Keratinocyte (primary cell): ENCODE measurements at regions not wholly inside any gene's neighbourhood (a gene's known extent, or its start where the extent isn't known, plus 50 kb on each side); places are given as distances from the start of the nearest gene placed in this dataset.

Experiments used
- DNase-seq: peaks from one replicate; pipeline ENCODE4 v3.0.0-alpha.2; 2011; ENCODE audit warnings: low read depth, missing footprints, low spot score
- FAIRE-seq: peaks from 2 replicates; lab custom pipeline; 2011; peaks lifted over from hg19 to GRCh38; lab: Jason Lieb, UNC
- H2AFZ ChIP-seq: 2 replicates; pipeline ENCODE4 v1.6.0; 2012; ENCODE audit warnings: low read length, control low read depth, inconsistent platforms; ENCODE audit not compliant: control insufficient read depth
- H3K27ac ChIP-seq: 2 replicates; pipeline ENCODE4 v1.5.1; 2011; ENCODE audit warnings: low read length; ENCODE audit not compliant: control insufficient read depth, insufficient read depth
- H3K27me3 ChIP-seq: 3 replicates; pipeline ENCODE4 v1.6.0; 2011; ENCODE audit warnings: low read length; ENCODE audit not compliant: control insufficient read depth, insufficient read depth; ENCODE audit errors: extremely low read depth
- H3K36me3 ChIP-seq, 2 experiments: 2 replicates in 1 of 2; 3 replicates in 1 of 2; pipeline ENCODE4 v1.5.1; 2011; ENCODE audit warnings: low read length in 2 of 2, mild to moderate bottlenecking in 1 of 2; ENCODE audit not compliant: control insufficient read depth in 2 of 2, insufficient read depth in 2 of 2; ENCODE audit errors: extremely low read depth in 1 of 2
- H3K4me1 ChIP-seq: 3 replicates; pipeline ENCODE4 v1.5.1; 2011; ENCODE audit warnings: low read length; ENCODE audit not compliant: control insufficient read depth, insufficient read depth; ENCODE audit errors: extremely low read depth
- H3K4me2 ChIP-seq: 3 replicates; pipeline ENCODE4 v1.6.0; 2011; ENCODE audit warnings: low read depth, low read length; ENCODE audit not compliant: control insufficient read depth, insufficient read depth; ENCODE audit errors: extremely low read depth
- H3K4me3 ChIP-seq, 3 experiments: fragments of 200-600 bp in 1 of 3; sonication (generic) in 1 of 3; 2 replicates in 2 of 3; 3 replicates in 1 of 3; pipeline ENCODE4 v1.5.1; 2011 to 2016; ENCODE audit warnings: low read length in 3 of 3, mild to moderate bottlenecking in 3 of 3, control low read depth in 2 of 3, inconsistent platforms in 1 of 3, low read depth in 1 of 3, mixed read lengths in 1 of 3, mixed run types in 1 of 3, moderate library complexity in 1 of 3; ENCODE audit not compliant: control insufficient read depth in 2 of 3, insufficient read depth in 2 of 3; ENCODE audit errors: extremely low read depth in 1 of 3
- H3K79me2 ChIP-seq: 2 replicates; pipeline ENCODE4 v1.6.0; 2012; ENCODE audit warnings: low read length; ENCODE audit not compliant: control insufficient read depth, insufficient read depth
- H3K9ac ChIP-seq: 3 replicates; pipeline ENCODE4 v1.6.0; 2011; ENCODE audit warnings: low read length; ENCODE audit not compliant: control insufficient read depth, insufficient read depth; ENCODE audit errors: extremely low read depth
- H3K9me1 ChIP-seq: 3 replicates; pipeline ENCODE4 v1.6.0; 2011; ENCODE audit warnings: low read length; ENCODE audit not compliant: control insufficient read depth, insufficient read depth; ENCODE audit errors: extremely low read depth
- H3K9me3 ChIP-seq: 2 replicates; pipeline ENCODE4 v1.5.1; 2012; ENCODE audit warnings: low read depth, low read length; ENCODE audit not compliant: control insufficient read depth
- H4K20me1 ChIP-seq: 3 replicates; pipeline ENCODE4 v1.6.0; 2011; ENCODE audit warnings: low read length; ENCODE audit not compliant: control insufficient read depth, insufficient read depth; ENCODE audit errors: extremely low read depth
- CTCF ChIP-seq, 3 experiments: IDR thresholded peaks in 1 of 3; conservative IDR thresholded peaks in 1 of 3; optimal IDR thresholded peaks in 1 of 3; 2 replicates in 2 of 3; 3 replicates in 1 of 3; pipeline versions ENCODE3 to v1.5.1; 2011; ENCODE audit warnings: low read length in 3 of 3, mild to moderate bottlenecking in 3 of 3, moderate library complexity in 2 of 3, control low read depth in 1 of 3, inconsistent platforms in 1 of 3; ENCODE audit not compliant: insufficient read depth in 2 of 3; ENCODE audit errors: extremely low read depth in 1 of 3
- EZH2 ChIP-seq: IDR thresholded peaks from one replicate; pipeline ENCODE4 v1.6.1; 2012; ENCODE audit warnings: inconsistent platforms, mild to moderate bottlenecking, low read length, moderate library complexity
- dilution Hi-C: fragments of 300-500 bp; cut with MboI; formaldehyde crosslinking; loops from one replicate; pipeline ENCODE4 v1.7.0; 2020; ENCODE audit warnings: low sequenced_read_pairs; ENCODE audit not compliant: extremely low pct_ligation_motif_present

DNA sequence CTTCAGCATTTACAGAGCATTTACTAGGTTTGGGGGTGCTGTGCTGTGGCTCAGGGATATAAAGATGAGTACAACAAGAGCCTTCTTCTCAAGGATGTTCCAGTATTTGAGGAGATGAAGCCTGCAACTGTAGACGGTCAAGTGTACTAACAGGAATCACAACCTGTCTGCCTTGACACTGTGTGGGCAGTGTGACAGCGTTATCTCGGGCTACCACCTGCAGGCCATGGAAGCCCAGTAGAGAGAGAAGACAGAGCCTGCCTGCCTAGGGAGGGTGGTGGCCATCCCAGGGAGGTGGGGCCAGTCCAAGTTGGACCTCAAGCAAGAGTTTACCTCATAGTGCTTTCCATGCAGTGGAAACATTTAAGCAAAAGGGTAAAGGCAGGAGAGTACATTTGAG lies 215.1 kb upstream of the ASIC2 start:
- no peaks in the 10 kb centered on the region for H3K9me3 ChIP-seq
- H3K4me1 ChIP-seq, result no peaks in the 10 kb centered on the region
- dilution Hi-C loops, result no loop called here
- H3K27ac ChIP-seq, result no peak overlapping the region
- H3K36me3 ChIP-seq, result no peaks in the 10 kb centered on the region
- no peak overlapping the region for H3K4me3 ChIP-seq
- no peaks in the 10 kb centered on the region for H3K79me2 ChIP-seq
- no peak overlapping the region for H3K4me2 ChIP-seq
- FAIRE-seq, result no peak
- no peaks in the 10 kb centered on the region for H3K9me1 ChIP-seq
- H3K27me3 ChIP-seq, result peaks cover 15% of the 10 kb centered on the region
- H2AFZ ChIP-seq, result no peak overlapping the region
- DNase-seq, result no peak
- no peak overlapping the region for H3K9ac ChIP-seq
- TF ChIP-seq CTCF (optimal IDR thresholded peaks at IDR 0.05 in 1 of 3, IDR thresholded peaks at IDR 0.05 in 1 of 3, conservative IDR thresholded peaks at IDR 0.05 in 1 of 3; ENCODE audit: extremely low read depth in 1 of 3, insufficient read depth in 2 of 3, low read length in 3 of 3) (no peak), EZH2 (no peak)
- H4K20me1 ChIP-seq, result no peaks in the 10 kb centered on the region

- Histone ChIP-seq H3K4me2 (no peak overlapping the region), H4K20me1 (no peaks in the 10 kb centered on the region), H2AFZ (no peak overlapping the region), H3K4me3 (no peak overlapping the region), H3K9ac (no peak overlapping the region), H3K9me3 (no peaks in the 10 kb centered on the region), H3K79me2 (no peaks in the 10 kb centered on the region), H3K4me1 (no peaks in the 10 kb centered on the region), H3K36me3 (no peaks in the 10 kb centered on the region), H3K9me1 (no peaks in the 10 kb centered on the region), H3K27me3 (peaks cover 15% of the 10 kb centered on the region), H3K27ac (no peak overlapping the region)
- no peak for DNase-seq
- dilution Hi-C loops, result no loop called here
- no peak for FAIRE-seq
- no peak for TF ChIP-seq CTCF (optimal IDR thresholded peaks at IDR 0.05 in 1 of 3, IDR thresholded peaks at IDR 0.05 in 1 of 3, conservative IDR thresholded peaks at IDR 0.05 in 1 of 3; ENCODE audit: extremely low read depth in 1 of 3, insufficient read depth in 2 of 3, low read length in 3 of 3)
- no peak for TF ChIP-seq EZH2
These were observed 216.2 kb upstream of the ASIC2 start for GRCh38 chr17:33509331-33509730.
